HG03135 (cell line): ENCODE measurements at regions not wholly inside any gene's neighbourhood (a gene's known extent, or its start where the extent isn't known, plus 50 kb on each side); places are given as distances from the start of the nearest gene placed in this dataset.
"Not testable (repeated sequence)": the region's sequence is repeated elsewhere in the genome, so short reads cannot be mapped to it uniquely, and the experiment has no call there.

Experiments
- ATAC-seq: cut with Tn5 transposase; IDR thresholded peaks from one replicate; pipeline ENCODE4 v1.9.1; 2021; ENCODE audit warnings: mild to moderate bottlenecking, moderate library complexity; ENCODE audit not compliant: unreplicated experiment

GRCh38 chr20:48411919-48412522 lies 415.8 kb downstream of the PREX1 start:
- ATAC-seq = no peak

- ATAC-seq = no peak
These were observed 416.6 kb downstream of the PREX1 start for GRCh38 chr20:48411245-48411644.

GRCh38 chr20:48409055-48409615 lies 418.7 kb downstream of the PREX1 start:
- ATAC-seq = no peak

DNA sequence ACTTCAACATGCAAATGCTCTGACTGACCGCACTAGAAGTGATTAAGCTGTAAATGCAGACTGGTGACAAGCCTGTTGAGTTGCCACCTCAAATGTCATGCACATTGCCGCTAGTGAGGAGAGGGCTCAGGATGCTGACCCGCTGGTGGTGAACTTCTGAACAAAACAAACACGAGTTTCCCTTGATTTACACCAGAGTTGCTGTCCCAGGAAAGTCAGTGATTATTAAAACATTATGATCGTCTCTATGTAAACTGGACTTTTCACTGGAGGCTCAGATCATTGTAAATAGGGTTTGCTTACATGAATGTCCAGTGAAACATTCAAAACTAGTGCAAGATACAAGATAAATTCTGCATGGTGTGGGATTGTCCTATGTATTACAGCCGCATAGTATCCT lies 420.1 kb downstream of the PREX1 start:
- no peak for ATAC-seq

GRCh38 chr20:48406912-48407340 lies 420.9 kb downstream of the PREX1 start:
- no peak for ATAC-seq

- ATAC-seq = no peak
These were observed 421.3 kb downstream of the PREX1 start for GRCh38 chr20:48406498-48406897.

DNA sequence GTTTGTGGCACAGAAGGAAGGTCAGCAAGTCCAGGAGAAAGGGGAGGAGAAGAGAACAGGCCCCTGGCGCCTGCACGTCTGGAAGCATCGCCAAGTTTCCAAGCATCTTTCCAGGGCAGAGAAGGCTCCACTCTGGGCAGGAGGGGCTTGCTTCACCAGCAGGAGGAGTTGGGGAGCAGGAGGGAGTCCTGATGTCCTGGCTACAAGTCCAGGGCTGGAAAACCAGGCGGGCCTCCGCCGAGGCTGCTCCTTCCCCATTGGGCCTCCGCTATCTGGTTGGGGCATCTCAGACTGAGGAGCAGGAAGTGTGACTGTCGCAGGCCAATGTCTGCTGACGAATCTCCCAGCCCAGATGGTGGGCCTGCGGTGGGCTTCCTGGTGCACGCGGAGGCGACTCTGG lies 421.9 kb downstream of the PREX1 start:
- no peak for ATAC-seq

DNA sequence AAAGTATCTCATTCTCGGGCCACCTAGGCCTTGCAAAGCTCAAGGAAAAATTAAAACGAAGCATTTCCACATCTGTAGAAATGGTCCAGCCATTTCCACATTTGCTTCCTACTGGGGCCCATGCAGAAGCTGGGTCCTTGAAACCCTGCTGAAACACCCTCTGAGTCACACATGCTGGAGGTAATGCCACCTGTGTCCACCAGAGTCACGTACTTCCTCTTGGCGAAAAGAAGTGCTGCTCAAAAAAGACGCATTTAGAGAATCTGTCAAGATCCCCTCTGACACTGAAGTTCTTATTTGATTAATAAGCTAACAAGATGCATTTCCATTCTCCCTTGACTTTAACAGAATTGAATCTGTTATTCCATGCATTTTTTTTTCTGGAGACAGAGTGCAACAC lies 423.2 kb downstream of the PREX1 start:
- no peak for ATAC-seq

- no peak for ATAC-seq
These were observed 424.5 kb downstream of the PREX1 start for GRCh38 chr20:48403167-48403761.

DNA sequence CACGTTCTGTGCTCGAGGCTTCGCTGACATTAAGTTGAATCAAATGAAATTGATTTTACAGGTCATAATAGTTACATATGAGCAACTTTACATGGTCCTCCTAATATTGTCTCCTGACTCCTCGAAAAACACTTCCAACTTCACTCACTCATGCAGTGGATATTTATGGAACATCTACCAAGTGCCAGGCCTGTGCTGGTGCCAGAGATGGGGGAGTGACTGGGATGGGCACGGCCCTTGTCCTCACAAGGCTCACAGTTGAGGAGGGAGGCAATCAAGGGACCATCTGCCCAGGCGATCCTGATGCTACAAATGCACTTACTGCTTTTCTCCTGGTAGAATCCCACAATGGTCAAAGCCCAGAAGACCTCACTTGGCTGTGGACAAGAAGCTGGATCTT lies 426.4 kb downstream of the PREX1 start:
- no peak for ATAC-seq

DNA sequence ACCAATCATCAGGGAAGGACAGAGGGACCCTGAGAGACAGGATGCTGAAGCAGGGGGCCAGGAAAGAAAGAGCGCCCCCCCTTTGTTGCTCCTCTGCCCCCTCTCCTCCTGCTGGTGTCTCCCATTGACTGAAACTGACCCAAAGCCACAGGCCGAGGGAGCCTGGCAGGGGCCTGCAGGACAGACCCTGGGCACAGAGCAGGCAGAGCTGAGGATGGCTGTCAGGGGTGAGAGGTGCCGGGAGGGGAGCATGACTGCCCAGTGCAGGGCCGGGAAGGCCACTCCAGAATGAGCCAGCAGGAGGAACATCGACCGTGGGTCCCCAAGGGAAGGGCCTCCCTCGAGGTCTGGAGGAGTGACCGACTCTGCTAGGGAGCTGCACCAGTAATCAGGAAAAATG lies 427.8 kb downstream of the PREX1 start:
- ATAC-seq = no peak

DNA sequence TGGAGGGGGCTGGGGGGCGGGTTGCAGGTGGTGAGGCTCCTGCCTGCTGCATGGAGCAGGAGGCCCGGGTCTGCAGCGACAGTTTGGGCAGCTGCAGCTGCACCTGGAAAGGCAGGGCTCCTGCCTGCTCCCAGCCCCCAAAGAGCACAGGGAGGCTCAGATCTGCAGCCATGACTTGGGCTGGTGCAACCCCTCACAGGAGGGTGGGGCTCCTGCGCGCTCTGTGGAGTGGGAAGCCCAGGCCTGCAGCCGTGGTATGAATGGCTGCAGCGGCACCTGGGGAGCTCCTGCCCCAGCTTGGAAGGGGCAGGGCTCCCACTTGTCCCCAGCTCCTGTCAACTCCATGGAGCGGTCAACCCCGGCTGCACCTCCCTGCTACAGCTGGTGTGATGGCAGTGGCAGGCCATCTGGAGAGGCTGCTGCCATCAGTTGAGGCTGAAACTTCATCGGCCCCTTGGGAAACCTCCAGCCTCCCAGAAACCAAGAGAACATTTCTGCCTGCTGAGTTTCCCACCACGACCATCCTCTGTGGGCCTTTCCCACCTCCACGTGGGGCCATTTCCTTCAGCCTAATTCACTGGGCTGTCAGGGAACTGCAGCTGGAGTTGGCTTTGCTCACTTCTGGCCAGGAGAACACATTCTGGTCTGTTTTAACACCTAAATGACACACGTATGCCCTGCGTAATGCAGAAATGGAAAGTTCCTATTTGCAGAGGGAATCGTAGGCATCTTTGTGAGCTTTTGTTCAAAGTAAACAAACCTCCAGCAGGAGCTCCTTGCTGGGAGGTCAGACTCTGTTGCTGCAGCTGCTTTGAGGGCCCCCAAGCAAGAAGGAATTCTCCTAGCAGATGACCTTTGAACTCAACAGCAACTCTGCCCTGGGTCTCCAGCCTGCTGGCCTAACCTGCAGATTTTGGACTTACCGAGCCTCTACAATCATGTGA lies 429.0 kb downstream of the PREX1 start:
- ATAC-seq = no peak

GRCh38 chr20:48396981-48397861 lies 430.6 kb downstream of the PREX1 start:
- ATAC-seq = not testable (repeated sequence)

- ATAC-seq = no peak
These were observed 431.8 kb downstream of the PREX1 start for GRCh38 chr20:48395816-48396546.

DNA sequence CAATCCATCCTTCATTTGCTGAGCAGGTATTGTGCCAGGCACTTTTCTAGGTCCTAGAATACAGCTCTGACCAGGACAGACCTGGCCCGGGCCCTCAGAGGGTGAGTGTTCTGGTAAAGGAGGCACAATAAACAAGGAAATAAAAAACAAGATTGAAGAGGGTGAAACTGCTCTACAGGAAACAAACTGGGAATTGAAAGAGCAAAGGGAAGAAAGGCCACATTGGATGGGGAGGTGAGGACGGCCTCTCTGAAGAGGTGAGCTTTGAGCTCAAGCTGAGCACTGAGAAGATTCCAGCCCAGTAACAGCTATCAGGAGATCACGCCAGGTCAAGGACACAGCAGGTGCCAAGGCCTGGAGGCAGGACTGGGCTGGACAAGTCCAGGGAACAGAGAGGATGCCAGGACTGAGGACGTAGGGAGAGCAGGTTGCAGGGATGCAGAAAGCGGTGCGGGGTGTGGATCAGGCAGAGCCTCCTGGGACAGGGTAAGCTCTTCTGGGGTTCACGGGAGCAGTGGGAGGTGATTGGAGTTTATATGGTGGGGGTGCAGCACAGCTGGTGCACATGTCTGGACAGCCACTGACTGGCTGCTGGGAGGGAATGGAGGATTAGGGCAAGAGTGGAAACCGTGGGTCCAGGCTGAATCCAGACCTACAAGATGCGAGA lies 433.3 kb downstream of the PREX1 start:
- ATAC-seq = no peak

- ATAC-seq = no peak
These were observed 434.0 kb downstream of the PREX1 start for GRCh38 chr20:48393737-48394314.

DNA sequence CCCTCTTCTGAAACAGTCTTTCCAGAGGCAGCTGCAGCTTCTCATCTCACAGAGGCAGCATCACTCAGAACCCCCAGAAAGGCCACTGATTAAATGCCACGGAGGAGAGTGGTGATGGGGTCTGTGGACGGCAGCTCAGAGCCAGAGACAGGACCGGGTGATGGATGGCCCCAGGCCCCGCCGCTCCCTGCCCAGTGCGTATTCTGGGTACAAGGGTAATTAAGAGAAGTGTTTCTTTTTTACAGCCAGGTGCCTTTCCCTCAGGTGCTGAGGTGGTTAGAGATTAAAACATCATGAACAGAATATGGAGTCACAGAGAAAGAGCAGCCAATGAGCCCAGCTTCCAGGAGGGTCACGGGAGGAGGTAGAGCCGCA lies 434.5 kb downstream of the PREX1 start:
- ATAC-seq = no peak

DNA sequence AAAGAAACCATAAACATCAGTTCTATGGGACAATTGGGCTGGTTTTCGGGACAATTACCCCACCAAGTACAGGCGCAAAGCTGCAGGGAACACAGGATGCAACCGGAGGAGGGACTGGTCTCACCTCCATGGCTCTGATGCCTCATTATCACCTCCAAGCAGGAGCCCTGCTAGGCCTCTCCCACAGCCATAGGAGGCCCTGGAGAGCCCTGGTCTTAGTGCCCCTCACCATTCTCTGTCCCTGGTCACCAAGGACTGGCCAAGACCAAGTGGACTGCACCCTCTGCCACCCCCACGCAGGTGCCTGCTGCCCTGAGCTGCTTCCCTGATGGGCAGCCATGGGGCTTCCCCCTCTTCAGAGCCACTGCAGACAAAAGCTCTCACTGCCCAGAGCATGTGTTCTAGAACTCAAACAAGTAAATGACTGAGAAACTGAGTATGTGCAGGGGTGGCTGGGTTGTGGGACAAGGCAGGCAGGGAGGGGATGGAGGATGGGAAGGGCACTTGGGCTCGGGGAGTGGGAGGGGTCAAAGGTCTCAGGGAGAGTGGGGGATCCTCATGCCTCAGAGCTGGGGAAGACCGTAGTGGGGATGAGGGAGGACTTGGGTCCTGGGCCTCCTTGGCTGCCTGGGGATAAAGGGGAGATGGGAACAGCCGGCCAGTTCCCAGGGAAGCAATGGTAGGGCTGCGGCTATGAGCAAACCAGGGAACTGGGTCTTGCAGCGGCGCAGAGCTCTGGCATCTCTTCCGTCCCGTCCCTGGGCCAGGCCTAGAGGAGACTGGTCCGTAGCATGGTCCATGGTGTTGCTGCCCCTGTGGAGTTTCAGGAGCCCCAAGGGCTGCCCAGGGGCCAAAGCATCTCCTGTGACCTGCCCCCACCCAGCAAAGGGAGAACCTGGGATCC lies 435.1 kb downstream of the PREX1 start:
- no peak for ATAC-seq
